K562 (cell line): ENCODE measurements at regions not wholly inside any gene's neighbourhood (a gene's known extent, or its start where the extent isn't known, plus 50 kb on each side); places are given as distances from the start of the nearest gene placed in this dataset.

ENCODE experiments used
- CTCF ChIP-seq, 3 experiments: IDR thresholded peaks in 2 of 3; conservative IDR thresholded peaks in 1 of 3; 2 replicates each; pipeline ENCODE4 v1.5.1; 2011 to 2012; ENCODE audit warnings: low read length in 3 of 3, mild to moderate bottlenecking in 3 of 3, control low read depth in 2 of 3, improper control_type of control experiment in 1 of 3, inconsistent platforms in 1 of 3, low read depth in 1 of 3, mixed read lengths in 1 of 3, moderate library complexity in 1 of 3; ENCODE audit not compliant: insufficient read depth in 2 of 3
- NR4A1 ChIP-seq, 2 experiments: fragments of 250-450 bp in 1 of 2; fragments of 450-650 bp in 1 of 2; sonication (Bioruptor Pico) in 1 of 2; IDR thresholded peaks; 2 replicates each; pipeline versions ENCODE4 v1.4.0 to v1.6.1; 2016 to 2020; ENCODE audit warnings: mild to moderate bottlenecking in 2 of 2, missing compliant biosample characterization in 1 of 2, missing genetic modification characterization in 1 of 2, moderate library complexity in 1 of 2
- ZNF398 ChIP-seq: fragments of 250-450 bp; sonication (Bioruptor Pico); IDR thresholded peaks from 2 replicates; pipeline ENCODE4 v1.8.0; 2021; ENCODE audit warnings: moderate library complexity, mild to moderate bottlenecking, inconsistent platforms
- TF ChIP-seq, protein P1 (sequence below): fragments of 450-650 bp; IDR thresholded peaks from 2 replicates; pipeline ENCODE4 v1.6.1; 2016; ENCODE audit warnings: low read depth

- TF ChIP-seq ZNF398 = no peak
- TF ChIP-seq NR4A1 (CRISPR knock-in tag; IDR thresholded peaks at IDR 0.05) = no peak
- no peak for TF ChIP-seq NR4A1 (tag; IDR thresholded peaks at IDR 0.05)
- no peak for TF ChIP-seq CTCF (IDR thresholded peaks at IDR 0.05 in 2 of 3, conservative IDR thresholded peaks at IDR 0.05 in 1 of 3; ENCODE audit: insufficient read depth in 2 of 3, low read depth in 1 of 3, low read length in 3 of 3)
- TF ChIP-seq, protein P1, sequence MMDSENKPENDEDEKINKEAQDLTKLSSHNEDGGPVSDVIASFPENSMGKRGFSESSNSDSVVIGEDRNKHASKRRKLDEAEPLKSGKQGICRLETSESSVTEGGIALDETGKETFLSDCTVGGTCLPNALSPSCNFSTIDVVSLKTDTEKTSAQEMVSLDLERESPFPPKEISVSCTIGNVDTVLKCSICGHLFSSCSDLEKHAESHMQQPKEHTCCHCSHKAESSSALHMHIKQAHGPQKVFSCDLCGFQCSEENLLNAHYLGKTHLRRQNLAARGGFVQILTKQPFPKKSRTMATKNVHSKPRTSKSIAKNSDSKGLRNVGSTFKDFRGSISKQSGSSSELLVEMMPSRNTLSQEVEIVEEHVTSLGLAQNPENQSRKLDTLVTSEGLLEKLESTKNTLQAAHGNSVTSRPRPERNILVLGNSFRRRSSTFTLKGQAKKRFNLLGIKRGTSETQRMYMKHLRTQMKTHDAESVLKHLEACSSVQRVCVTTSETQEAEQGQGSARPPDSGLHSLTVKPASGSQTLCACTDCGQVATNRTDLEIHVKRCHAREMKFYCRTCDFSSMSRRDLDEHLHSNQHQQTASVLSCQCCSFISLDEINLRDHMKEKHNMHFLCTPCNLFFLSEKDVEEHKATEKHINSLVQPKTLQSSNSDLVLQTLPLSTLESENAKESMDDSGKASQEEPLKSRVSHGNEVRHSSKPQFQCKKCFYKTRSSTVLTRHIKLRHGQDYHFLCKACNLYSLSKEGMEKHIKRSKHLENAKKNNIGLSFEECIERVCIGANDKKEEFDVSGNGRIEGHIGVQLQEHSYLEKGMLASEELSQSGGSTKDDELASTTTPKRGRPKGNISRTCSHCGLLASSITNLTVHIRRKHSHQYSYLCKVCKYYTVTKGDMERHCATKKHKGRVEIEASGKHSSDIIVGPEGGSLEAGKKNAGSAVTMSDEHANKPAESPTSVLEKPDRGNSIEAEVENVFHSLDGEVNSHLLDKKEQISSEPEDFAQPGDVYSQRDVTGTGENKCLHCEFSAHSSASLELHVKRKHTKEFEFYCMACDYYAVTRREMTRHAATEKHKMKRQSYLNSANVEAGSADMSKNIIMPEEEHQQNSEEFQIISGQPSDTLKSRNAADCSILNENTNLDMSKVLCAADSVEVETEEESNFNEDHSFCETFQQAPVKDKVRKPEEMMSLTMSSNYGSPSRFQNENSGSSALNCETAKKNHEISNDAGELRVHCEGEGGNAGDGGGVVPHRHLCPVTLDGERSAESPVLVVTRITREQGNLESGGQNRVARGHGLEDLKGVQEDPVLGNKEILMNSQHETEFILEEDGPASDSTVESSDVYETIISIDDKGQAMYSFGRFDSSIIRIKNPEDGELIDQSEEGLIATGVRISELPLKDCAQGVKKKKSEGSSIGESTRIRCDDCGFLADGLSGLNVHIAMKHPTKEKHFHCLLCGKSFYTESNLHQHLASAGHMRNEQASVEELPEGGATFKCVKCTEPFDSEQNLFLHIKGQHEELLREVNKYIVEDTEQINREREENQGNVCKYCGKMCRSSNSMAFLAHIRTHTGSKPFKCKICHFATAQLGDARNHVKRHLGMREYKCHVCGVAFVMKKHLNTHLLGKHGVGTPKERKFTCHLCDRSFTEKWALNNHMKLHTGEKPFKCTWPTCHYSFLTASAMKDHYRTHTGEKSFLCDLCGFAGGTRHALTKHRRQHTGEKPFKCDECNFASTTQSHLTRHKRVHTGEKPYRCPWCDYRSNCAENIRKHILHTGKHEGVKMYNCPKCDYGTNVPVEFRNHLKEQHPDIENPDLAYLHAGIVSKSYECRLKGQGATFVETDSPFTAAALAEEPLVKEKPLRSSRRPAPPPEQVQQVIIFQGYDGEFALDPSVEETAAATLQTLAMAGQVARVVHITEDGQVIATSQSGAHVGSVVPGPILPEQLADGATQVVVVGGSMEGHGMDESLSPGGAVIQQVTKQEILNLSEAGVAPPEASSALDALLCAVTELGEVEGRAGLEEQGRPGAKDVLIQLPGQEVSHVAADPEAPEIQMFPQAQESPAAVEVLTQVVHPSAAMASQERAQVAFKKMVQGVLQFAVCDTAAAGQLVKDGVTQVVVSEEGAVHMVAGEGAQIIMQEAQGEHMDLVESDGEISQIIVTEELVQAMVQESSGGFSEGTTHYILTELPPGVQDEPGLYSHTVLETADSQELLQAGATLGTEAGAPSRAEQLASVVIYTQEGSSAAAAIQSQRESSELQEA = no peak
Observed at GRCh38 chr18:78563110-78563509, 416.5 kb upstream of the SALL3 start (continued).
